Activated CD4-positive, alpha-beta T cell treated with anti-CD3 and anti-CD28 coated beads, Interleukin-2, amount 50 U/mL, for 24 hours (primary cell): ENCODE measurements at regions not wholly inside any gene's neighbourhood (a gene's known extent, or its start where the extent isn't known, plus 50 kb on each side); places are given as distances from the start of the nearest gene placed in this dataset.

Source experiments
- DNase-seq, 2 donors: peaks; one replicate each; pipeline ENCODE4 v3.0.0-alpha.2; 2020; ENCODE audit warnings: low read depth in 1 of 2, low spot score in 1 of 2

DNA sequence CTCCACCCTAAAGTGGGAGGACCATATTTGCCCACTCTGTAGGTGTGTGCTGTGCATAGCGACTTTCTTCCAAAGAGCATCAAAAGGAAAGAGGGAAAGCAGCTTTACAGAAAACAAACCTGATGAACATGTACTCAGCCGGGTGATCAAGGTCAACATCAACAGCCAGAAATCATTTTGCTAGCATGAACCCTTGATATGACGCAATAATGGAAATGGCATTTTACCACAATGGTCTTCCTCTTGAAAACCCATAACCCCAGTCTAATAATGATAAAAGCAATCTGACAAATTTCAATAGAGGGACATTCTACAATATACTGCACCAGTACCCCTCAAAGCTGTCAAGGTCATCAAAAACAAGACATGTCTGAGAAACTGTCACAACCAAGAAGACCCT is 350.2 kb downstream of the FBXO15 start:
- DNase-seq = no peak

DNA sequence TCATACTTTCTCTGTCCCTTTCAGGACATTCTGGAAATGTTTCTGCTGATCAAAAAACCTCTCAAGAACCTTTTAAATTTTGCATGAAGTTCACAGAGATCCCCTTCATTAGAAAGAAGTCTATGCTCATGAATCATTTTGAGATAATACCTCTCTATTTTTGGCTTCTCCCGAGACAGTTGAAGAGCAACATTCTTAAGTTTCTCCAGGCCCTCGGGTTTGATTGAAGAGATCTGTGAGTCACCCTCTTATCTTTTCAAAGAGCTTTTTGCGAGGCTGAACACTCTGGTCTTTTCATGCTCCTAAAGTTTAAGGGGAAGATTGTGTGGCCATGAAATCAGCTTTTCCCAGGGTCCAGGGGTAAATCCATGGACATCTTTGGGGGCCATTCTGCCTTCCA is 354.2 kb downstream of the FBXO15 start:
- DNase-seq = no peak

DNA sequence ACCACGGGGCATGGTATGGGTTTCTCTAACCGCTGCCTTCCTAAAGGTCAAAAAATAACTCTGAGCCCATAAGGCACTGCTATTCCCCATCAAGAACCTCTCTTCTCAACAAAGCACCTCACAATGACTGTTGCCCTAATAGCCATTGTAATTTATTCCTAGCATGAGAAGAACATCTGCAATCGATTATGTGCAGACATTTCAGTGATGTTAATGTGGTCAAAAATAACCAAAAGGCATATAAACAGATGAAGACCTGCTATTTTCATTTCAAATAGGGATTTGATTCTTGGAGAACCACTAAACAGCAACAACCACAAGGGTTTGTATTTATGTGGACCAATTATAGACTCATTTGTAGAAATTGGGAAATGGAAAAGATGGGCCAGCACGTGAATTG is 356.6 kb downstream of the FBXO15 start:
- no peak for DNase-seq

DNA sequence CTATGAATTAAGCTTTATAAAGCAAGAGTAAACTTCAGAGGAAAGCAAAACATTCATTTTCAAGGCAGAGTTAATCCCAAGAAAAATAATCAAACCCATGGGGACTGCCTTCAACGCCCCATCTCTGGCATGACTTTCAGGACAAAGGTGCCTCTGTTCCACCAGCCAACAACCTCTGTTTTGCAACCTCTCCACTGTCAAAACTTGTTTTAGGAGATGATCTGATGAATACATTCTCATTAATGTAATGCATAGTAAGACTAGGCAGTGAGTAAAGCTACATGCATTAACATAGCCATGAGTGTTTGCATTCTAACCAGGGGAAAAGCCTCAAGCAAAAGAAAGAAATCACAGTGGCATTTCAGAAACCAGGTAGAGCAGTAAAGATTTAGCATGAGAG is 357.0 kb downstream of the FBXO15 start:
- no peak for DNase-seq

DNA sequence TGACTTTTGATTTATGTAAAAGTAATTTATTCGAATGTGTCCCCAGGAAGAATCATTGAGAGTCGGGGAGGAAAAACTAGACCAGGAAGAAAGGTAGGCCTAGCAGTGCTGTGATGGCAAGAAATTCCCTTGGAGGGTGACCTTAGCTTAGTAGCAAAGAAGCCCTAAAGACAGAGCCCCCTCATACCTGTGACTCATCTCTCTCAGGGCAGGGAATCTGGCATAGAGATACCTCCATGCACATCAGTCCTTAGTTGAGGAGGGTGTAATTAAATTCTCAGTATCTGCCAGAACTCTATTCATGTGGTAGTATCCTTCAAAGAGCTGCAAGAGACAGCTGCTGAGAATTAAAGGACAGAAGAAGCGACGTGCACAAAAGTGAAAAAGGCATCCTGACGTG is 360.3 kb downstream of the FBXO15 start:
- no peak for DNase-seq

DNA sequence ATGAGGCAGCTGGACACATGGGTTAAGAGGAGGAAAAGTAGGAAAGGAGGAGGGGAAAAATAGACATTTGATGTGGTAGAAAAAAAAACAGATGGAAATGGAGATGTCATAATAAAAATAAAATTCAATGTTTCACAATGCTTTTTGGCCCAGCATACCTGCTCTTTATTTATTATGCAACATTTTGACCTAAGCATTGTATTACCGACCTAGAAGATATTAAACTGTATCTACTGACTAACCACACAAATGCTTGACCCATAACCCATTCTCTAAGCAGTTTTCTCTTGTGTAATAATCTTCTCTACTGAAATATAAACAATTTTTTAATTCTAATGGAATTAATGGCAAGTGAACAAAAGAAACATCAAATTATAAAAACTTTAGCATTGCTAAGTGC is 362.3 kb downstream of the FBXO15 start:
- no peak for DNase-seq

DNA sequence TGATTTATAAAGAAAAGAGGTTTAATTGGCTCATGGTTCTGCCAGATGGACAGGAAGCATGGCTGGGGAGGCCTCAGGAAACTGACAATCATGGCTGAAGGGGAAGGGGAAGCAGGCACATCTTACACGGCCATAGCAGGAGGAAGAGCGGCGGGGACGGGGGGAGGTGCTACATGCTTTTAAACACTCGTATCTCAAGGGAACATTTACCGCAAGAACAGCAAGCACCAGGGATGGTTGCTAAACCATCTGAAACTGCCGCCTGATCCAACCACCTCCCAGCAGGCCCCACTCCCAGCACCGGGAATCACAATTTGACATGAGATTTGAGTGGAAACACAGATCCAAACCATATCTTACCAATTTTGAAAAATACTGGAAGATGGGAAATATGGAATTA is 362.8 kb downstream of the FBXO15 start:
- no peak for DNase-seq

DNA sequence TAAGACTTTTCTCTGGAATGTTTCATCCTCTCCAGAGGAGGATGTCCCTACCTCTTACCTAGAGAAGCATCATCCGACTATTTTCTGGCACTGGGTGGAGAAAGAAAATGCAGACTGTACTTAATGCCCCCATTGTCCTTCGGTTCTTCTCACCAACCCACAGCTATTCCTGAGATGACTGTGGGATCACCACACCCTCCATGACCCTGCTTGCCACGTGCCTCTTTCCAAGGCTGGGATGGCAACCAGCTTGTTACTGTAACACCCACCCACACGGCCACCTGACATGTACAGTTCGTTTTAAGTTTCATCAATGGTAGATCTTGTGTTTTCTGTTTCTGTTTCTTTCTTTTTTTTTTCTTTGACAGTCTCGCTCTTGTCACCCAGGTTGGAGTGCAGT is 365.2 kb downstream of the FBXO15 start:
- DNase-seq = no peak

DNA sequence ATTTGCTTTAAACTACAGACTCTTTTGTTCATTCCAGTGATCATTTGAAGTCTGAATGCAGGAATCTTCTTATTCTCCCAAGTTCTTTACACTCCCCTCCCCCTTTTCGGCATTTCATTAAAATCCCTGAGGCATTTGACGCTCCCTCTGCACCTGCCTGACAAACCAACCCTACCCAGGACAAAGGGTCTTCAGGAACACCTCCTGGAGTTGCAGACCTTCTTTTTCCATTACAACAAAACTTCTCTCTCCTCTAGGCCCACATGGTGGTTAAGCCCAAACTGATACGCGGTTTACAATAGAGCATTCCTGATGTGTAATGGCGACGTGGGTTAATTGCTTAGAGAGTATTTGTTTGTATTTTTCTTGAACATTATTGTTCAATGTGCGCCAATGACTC is 367.4 kb downstream of the FBXO15 start:
- DNase-seq = no peak

DNA sequence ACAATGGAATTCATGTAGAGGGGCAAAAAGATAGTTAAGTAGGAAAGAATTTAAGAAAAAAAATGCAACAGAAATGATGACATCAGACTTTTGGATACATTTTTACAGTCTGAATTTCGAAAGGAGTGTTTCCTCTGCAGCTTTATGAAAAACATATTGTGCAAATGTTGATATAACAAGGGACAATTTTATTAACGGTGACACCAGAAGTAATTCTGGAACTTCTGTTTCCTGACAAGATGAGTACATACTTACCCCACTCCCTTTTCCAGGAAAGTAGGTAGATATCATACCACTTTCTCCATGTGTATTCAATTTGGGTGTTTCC is 369.6 kb downstream of the FBXO15 start:
- DNase-seq = no peak

DNA sequence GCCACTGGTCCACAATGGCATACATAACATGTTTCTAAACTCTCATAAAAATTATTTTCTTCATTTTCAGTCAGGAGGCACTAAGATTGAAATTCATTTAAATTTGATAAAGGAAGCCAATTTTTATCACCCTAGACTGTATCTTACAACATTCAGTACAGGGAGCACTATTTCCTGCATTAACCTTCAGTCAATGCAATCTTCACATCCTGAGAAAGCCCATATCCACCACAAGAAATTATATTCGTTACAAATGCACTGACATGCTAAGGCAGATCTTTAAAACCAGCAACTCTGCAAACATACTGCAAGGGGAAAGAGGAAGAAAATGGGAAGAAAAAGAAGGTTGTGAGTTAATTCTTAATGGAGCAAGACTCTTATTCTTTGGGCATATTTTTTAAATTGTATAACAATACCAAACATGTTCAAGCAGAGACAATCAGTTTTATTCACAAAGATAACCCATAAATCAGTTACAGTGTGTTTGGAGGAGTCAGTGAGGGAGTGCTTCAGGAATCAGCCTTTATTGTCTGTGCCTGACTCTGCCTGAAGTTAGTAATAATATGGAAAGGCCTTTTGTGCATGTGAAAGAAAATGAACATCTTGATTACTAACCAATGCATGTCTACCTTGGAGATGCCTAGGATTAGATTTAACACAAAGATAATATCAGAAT is 370.1 kb downstream of the FBXO15 start:
- no peak for DNase-seq

DNA sequence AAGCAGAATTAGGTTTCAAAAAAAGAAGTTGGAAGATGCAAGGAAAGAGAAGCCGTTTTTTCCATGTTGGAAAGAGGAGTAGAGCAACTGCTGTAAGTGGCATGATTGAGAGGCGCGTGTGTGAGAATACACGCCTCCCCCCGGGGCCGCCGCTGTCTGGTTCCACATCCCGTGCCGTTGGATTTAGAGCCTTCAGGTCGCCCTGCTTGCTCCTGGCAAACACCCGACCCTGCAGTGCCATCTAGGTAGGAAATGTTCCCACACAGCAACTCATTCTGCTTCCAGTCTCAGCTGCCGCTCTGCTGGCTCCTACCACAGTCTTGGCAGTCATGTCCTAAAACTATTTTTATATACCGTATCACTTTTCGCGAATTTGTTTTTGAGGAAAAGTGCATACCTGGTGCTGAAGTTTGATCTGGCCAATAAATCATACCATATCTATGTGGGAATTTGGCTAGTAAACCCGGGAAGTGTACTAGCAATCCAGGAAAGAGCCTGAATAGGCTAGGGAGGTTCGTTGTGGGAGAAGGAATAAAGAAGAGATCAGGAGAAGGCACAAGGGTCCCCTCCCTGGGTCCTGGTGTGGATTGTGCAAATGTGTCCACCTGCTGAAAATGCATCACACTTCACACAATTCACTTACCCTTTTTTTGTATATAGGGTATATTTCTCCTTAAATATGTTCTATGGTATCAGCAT is 372.7 kb downstream of the FBXO15 start:
- DNase-seq = no peak

DNA sequence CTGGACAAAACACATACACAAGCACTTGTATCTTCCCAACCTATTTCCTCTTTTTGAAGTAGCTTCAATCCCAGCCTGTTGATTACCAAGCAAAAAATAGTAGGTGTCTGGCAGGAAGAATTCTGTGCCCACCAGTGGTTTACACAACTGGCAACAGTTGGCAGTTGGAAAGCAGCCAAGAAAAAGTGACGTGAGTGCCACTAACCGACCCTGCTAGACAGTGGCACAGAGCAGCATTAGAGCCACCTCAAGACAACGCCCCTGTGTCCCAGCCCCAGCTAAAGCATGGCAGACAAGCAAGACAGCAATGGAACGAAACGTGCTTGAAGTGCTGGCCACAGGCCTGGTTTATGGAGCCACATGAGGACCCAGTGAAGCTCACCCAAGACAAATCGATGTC is 379.6 kb downstream of the FBXO15 start:
- no peak for DNase-seq

DNA sequence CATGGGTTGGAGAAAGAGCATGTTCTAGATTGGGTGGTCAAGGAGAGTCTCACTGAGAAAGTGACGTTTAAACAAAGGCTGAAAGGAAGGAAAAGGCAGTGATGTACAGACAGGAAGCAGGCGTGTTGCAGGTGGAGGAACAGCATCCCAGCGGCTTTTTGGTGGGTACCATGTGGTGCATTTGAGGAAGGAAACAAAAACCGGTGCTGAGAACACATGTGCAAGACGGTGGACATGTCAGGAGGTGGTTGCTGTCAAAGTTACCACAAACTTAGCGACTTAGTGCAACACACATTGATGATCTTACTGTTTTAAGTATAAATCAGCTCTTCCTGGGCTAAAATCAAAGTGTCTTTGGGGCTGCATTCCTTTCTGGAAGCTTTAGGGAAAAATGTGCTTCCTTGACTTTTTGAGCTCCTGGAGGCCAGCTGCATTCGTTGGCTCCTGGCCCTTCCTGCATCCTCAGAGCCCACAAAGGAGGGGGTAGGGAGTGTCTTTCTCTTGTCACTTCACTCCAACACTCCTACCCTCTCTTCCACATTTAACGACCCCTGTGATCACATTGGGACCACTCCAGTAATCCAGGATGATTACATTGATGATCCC is 380.6 kb downstream of the FBXO15 start:
- DNase-seq = no peak

DNA sequence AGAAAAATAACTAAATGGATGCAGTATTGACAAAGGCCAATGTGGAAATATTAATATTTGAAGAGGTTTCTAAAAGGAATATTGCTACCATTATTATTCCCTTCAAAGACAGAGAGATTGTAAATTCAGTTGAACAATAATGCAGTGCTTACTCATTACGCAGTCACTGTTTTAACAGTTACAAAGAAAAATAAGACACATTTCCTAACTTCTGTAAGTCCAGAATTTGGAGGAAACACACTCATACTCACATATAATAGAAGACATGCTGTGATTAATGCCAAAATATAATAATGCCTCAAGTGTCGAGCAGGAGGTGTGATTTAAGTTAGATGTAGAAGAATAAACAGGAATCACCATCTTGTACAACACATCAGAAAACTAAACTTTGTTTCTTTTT is 389.2 kb downstream of the FBXO15 start:
- no peak for DNase-seq

DNA sequence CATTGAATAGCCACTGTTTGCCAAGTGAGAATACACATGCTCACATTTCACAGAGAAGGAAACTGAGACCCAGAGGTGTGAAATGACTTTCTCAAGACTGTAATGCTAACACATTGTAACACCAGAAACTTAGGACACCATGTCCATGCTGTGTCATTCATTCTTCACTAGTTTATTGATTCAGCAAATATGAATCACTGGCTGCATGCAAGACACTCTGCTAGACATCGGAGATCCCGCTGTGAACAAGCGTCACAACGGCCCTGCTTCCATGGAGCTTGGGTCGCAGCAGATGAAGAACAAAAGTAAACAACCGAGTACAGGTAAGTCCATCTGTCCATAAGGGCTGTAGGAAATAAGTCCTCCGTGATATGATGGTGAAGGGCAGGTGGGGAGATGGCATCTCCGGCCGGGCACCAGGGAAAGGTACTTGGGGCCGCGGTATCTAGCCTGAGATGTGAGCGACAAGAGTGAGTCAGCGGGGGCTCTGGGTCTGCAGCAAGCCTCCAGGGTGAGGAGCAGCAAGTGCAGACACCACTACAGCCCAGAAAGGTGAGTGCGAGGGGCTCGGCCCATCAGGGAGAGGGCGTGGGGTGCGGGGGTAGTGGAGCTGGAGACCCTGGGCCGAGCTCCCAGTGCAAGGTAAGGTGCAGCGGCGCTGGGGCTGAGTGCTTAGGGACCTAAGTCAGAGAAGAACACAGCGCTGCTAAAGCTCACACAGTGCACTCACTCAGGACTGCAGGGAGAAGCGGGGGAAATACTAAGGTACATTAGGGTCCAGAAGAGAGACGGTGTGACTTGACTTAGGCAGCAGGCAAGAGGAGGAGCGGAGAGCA is 391.2 kb downstream of the FBXO15 start:
- no peak for DNase-seq

DNA sequence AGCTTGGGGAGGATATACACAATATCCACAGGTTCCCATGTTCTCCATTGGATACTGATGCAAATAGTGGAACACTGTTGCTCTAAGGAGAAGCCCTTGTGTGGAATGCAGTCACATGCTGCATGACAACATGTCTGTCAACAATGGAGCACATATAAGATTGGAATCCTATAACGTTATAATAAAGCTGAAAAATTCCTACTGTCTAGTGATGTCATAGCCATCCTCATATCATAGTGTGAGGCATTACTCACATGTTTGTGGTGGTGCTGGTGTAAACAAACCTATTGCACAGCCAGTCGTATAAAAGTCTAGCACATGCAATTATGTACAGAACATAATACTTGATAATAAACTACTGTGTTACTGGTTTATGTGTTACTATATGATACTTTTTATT is 394.7 kb downstream of the FBXO15 start:
- no peak for DNase-seq

DNA sequence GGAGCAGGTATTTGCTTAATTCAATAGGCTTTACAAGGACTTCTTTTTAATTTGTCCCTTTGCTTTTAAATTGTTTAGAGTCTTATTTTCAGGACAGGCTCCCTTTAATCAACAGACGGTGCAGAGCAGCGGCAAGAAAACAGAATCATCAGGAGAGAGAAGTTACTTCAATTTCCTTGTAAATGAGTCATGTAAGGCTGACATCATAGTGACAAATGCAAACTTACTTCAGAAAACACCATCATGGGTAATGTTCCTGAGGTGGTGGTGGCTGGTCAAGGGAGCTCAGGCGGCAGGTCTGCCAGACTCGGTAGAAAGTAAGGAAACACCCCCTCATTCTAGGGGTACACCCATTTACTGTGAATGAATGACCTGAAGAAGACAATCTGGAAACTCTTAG is 395.1 kb downstream of the FBXO15 start:
- no peak for DNase-seq

DNA sequence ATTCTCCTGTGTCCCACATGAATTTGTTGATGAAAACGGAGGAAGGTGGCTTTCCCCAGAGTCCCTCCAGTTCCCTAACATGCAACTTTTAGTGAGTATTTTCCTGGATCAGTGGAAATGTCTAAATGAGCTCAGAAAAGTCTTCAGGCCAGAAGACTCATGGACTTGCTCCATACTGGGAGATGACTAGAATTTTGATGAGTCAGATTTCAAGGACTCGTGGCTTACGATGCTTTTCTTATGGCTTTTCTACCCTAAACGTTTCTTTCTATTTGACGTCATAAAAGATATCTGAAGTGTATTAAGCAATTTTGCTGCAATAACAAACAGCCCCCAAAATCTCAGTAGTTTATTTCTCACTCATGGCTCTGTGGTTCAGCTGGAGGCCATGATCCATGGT is 397.6 kb downstream of the FBXO15 start:
- DNase-seq = no peak

DNA sequence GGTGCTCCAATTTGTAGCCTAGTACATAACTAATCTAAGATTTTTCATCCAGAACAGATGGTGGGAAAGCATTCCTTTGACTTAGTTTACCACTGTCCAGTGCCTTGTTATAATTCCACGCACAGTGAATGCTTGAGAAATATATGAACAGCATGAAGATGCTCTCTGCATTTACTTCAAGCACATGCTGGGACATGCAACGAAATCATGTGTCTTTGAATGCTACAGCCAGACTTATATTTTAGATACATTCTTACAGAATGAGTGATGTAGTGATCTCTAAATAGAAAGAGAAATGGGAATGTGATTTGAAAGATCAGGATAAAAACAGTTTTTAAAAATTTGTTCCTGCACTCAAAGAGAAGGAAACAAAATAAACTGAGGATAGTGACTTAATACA is 398.3 kb downstream of the FBXO15 start:
- no peak for DNase-seq

DNA sequence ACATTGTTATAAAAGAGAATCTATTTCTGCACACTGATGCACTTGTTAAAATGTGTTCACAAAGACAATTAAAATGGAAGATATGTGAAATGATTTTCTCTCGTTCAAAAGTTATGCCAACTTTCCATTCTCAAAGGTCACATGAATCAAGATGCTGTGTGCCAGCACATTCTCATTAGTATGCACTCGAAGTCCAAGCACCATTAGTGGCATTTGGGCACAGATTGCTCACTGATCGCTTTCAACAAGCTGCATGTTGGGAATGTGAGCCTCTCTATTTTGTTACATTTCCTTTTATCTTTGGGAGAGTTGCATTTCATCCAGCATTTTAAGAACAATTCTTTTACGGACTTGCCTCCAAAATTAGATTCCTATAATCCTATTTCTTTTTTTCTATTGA is 398.9 kb downstream of the FBXO15 start:
- no peak for DNase-seq

DNA sequence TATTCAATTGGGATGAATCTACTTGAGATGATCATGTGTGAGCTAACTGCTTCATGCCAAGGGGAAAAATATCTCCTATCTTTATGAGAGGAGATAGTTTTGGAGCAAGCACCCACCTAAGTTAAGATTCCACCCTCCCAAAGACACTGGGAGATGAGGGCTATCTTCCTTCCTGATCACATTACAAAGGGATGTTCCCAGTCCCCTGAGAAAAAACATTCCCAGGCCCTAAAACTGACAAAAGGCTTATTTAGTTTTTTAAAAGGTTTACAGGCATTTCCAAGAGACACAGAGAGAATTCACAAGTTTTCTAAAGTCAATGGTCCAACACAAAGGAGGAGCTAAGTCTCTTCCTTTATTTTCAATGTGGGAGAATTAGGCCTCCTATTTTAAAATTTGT is 401.5 kb downstream of the FBXO15 start:
- DNase-seq = no peak
